ENCODE measurements at regions not wholly inside any gene's neighbourhood (a gene's known extent, or its start where the extent isn't known, plus 50 kb on each side); places are given as distances from the start of the nearest gene placed in this dataset.

- Histone ChIP-seq H3K79me2 (ENCODE audit: low read depth) (no peaks in the 10 kb centered on the region), H3K4me3 (peak overlapping the region; percentile 13; the same call in 1 of the 2 replicates), H3K4me1 (replicated peaks; ENCODE audit: insufficient read depth) (peaks cover 42% of the 10 kb centered on the region), H3K9me2 (ENCODE audit: insufficient read depth) (no peaks in the 10 kb centered on the region), H3K9me3 (ENCODE audit: insufficient read depth, low read depth) (peaks cover 3% of the 10 kb centered on the region; the same call in 1 of the 2 replicates), H4K20me1 (ENCODE audit: insufficient read depth) (no peaks in the 10 kb centered on the region), H3K4me2 (peak overlapping the region; percentile 62), H3K36me3 (ENCODE audit: low read depth) (no peaks in the 10 kb centered on the region), H3K27me3 (ENCODE audit: insufficient read depth, low read depth) (no peaks in the 10 kb centered on the region), H2AFZ (no peak overlapping the region), H3F3A (ENCODE audit: insufficient read depth, low read depth) (peaks cover 21% of the 10 kb centered on the region), H3K27ac (peak overlapping the region; percentile 89)
- no peak for TF ChIP-seq EZH2 (IDR thresholded peaks at IDR 0.05; ENCODE audit: low read depth)
- no peak for TF ChIP-seq CTCF (conservative IDR thresholded peaks at IDR 0.05)
- DNase-seq: peak; percentile 49 to 90
- BruUV-seq (replicated peaks): TSS peak; percentile 62
- ChIA-PET CTCF (interaction anchor here (0.7 to 1.2 kb wide), 2 partner anchors 88 to 92 kb away, joined by 3 to 5 read pairs; no protein-coding TSS in a partner anchor), POLR2A (ENCODE audit: unreplicated experiment) (no interaction called here)
- intact Hi-C loops (cut with micrococcal nuclease; ENCODE audit: unreplicated experiment): loop anchor here (1.0 to 5.0 kb wide), 5 partner anchors 9 to 1038 kb away; partner anchors contain the start of gene JAG1
Measured at GRCh38 chr20:11454966-11455799, 462.5 kb upstream of the BTBD3 start.

DNA sequence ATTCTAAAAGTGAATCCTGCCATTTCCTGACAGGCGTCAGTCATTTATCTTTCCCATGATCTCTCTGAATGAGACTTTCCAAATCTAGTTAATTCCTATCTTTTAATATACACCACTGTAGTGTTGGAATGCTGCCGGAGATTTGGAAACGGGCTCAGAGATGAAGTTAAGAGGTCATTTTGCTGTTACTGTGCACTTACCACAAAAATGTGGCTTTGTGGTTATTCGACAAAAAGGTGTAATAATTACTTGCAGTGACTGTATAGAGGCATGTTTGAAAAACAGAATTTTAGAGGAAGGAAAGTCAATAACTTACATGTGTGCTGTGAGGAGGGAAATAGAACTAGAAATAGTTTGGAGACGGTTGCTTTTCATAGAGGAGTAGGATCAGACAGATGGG, 460.2 kb upstream of the BTBD3 start:
- TF ChIP-seq CTCF (conservative IDR thresholded peaks at IDR 0.05): no peak
- no peak for TF ChIP-seq EZH2 (IDR thresholded peaks at IDR 0.05; ENCODE audit: low read depth)
- Histone ChIP-seq H3K4me2 (no peak overlapping the region), H3K27ac (no peak overlapping the region), H3K9me3 (ENCODE audit: insufficient read depth, low read depth) (peaks cover 3% of the 10 kb centered on the region; the same call in 1 of the 2 replicates), H3K9me2 (ENCODE audit: insufficient read depth) (no peaks in the 10 kb centered on the region), H3F3A (ENCODE audit: insufficient read depth, low read depth) (peaks cover 21% of the 10 kb centered on the region), H3K79me2 (ENCODE audit: low read depth) (no peaks in the 10 kb centered on the region), H2AFZ (no peak overlapping the region), H4K20me1 (ENCODE audit: insufficient read depth) (no peaks in the 10 kb centered on the region), H3K4me1 (replicated peaks; ENCODE audit: insufficient read depth) (peaks cover 40% of the 10 kb centered on the region), H3K4me3 (no peak overlapping the region), H3K36me3 (ENCODE audit: low read depth) (no peaks in the 10 kb centered on the region), H3K27me3 (ENCODE audit: insufficient read depth, low read depth) (no peaks in the 10 kb centered on the region)
- ChIA-PET POLR2A (ENCODE audit: unreplicated experiment) (interaction anchor here (0.6 kb wide), 1 partner anchor 782 kb away, joined by 7 read pairs; no protein-coding TSS in a partner anchor), CTCF (no interaction called here)
- intact Hi-C loops (cut with micrococcal nuclease; ENCODE audit: unreplicated experiment): loop anchor here (5.0 kb wide), 2 partner anchors 785 to 1040 kb away; partner anchors contain the start of gene JAG1
- no TSS peak for BruUV-seq (replicated peaks)
- DNase-seq: no peak

GRCh38 chr20:11459090-11459890, 458.4 kb upstream of the BTBD3 start:
- H3K36me3 ChIP-seq (ENCODE audit: low read depth): no peaks in the 10 kb centered on the region
- H3F3A ChIP-seq (ENCODE audit: insufficient read depth, low read depth): peaks cover 17% of the 10 kb centered on the region
- no peaks in the 10 kb centered on the region for H4K20me1 ChIP-seq (ENCODE audit: insufficient read depth)
- TF ChIP-seq EZH2 (IDR thresholded peaks at IDR 0.05; ENCODE audit: low read depth): no peak
- no peak for TF ChIP-seq CTCF (conservative IDR thresholded peaks at IDR 0.05)
- CTCF ChIA-PET: no interaction called here
- H3K9me3 ChIP-seq (ENCODE audit: insufficient read depth, low read depth): peaks cover 3% of the 10 kb centered on the region; the same call in 1 of the 2 replicates
- H3K4me3 ChIP-seq: no peak overlapping the region
- H3K4me2 ChIP-seq: no peak overlapping the region
- no peaks in the 10 kb centered on the region for H3K79me2 ChIP-seq (ENCODE audit: low read depth)
- POLR2A ChIA-PET (ENCODE audit: unreplicated experiment): no interaction called here
- no peak overlapping the region for H3K27ac ChIP-seq
- 0 out of 2 replicates have a peak, but pooled peaks cover 2% of the 10 kb centered on the region for H3K9me2 ChIP-seq (ENCODE audit: insufficient read depth)
- peaks cover 22% of the 10 kb centered on the region for H3K4me1 ChIP-seq (replicated peaks; ENCODE audit: insufficient read depth)
- no TSS peak for BruUV-seq (replicated peaks)
- intact Hi-C loops (cut with micrococcal nuclease; ENCODE audit: unreplicated experiment): loop anchor here (5.0 kb wide), 2 partner anchors 787 to 1042 kb away; partner anchors contain the start of gene JAG1
- no peaks in the 10 kb centered on the region for H3K27me3 ChIP-seq (ENCODE audit: insufficient read depth, low read depth)
- H2AFZ ChIP-seq: no peak overlapping the region
- no peak for DNase-seq
